Testis (tissue), 2 donors: ENCODE measurements at regions not wholly inside any gene's neighbourhood (a gene's known extent, or its start where the extent isn't known, plus 50 kb on each side); places are given as distances from the start of the nearest gene placed in this dataset.

Experiments
- DNase-seq: peaks from one replicate; pipeline ENCODE4 v3.0.0-alpha.2; 2019
- H3K27ac ChIP-seq, 2 donors: fragments of 200-600 bp; sonication (generic); one replicate each; pipeline ENCODE4 v1.5.1; 2019
- H3K27me3 ChIP-seq: fragments of 200-600 bp; sonication (generic); one replicate; pipeline ENCODE4 v1.5.1; 2019
- H3K36me3 ChIP-seq: fragments of 200-600 bp; sonication (generic); one replicate; pipeline ENCODE4 v1.5.1; 2017; ENCODE audit warnings: low read depth; ENCODE audit errors: missing control alignments
- H3K4me1 ChIP-seq: fragments of 200-600 bp; sonication (generic); one replicate; pipeline ENCODE4 v1.5.1; 2019
- H3K4me3 ChIP-seq, 2 donors: fragments of 200-600 bp; sonication (generic); one replicate each; pipeline ENCODE4 v1.5.1; 2017 to 2019
- H3K9me3 ChIP-seq: fragments of 200-600 bp; sonication (generic); one replicate; pipeline ENCODE4 v1.5.1; 2017
- CTCF ChIP-seq, 3 experiments: fragments of 450-650 bp in 2 of 3; fragments of 200-600 bp in 1 of 3; sonication (generic) in 1 of 3; IDR thresholded peaks; one replicate each; pipeline ENCODE4 v1.5.1; 2016 to 2019; ENCODE audit warnings: antibody characterized with exemption in 3 of 3, mild to moderate bottlenecking in 2 of 3, moderate library complexity in 1 of 3
- POLR2A ChIP-seq: fragments of 450-650 bp; IDR thresholded peaks from one replicate; pipeline ENCODE4 v1.6.1; 2017; ENCODE audit warnings: antibody characterized with exemption, mild to moderate bottlenecking, moderate library complexity
- WGBS, 2 donors: methylation state at CpG; one replicate each; pipeline ENCODE4 v1.1.5; 2018; 5-methylcytosine and 5-hydroxymethylcytosine counted together
- intact Hi-C: fragments of 100-400 bp; cut with DNase I; formaldehyde crosslinking; loops from one replicate; pipeline ENCODE4 v1.15.1; 2023; ENCODE audit warnings: low total_unique reads

- no peak for TF ChIP-seq POLR2A
- TF ChIP-seq CTCF (IDR thresholded peaks at IDR 0.05): no peak
- WGBS, 2 donors: 97 to 100% methylated on average over 1 of the region's 1 CpG
- intact Hi-C loops: no loop called here
Observed at GRCh38 chr5:89263846-89264245, 380.9 kb upstream of the MEF2C start.

GRCh38 chr5:89262030-89262429 lies 379.0 kb upstream of the MEF2C start:
- intact Hi-C loops: no loop called here
- Histone ChIP-seq H3K4me1 (no peaks in the 10 kb centered on the region), H3K27me3 (no peaks in the 10 kb centered on the region), H3K36me3 (no peaks in the 10 kb centered on the region), H3K4me3 (no peak overlapping the region), H3K27ac (no peak overlapping the region), H3K9me3 (no peaks in the 10 kb centered on the region)
- 95 to 96% methylated on average over 4 of the region's 4 CpGs for WGBS, 2 donors
- no peak for DNase-seq
- TF ChIP-seq POLR2A (no peak), CTCF (IDR thresholded peaks at IDR 0.05) (no peak)

More at GRCh38 chr5:89263846-89264245, 380.9 kb upstream of the MEF2C start:
- Histone ChIP-seq H3K4me3 (no peak overlapping the region), H3K27ac (no peak overlapping the region), H3K9me3 (no peaks in the 10 kb centered on the region), H3K4me1 (no peaks in the 10 kb centered on the region), H3K36me3 (no peaks in the 10 kb centered on the region), H3K27me3 (no peaks in the 10 kb centered on the region)
- no peak for DNase-seq

GRCh38 chr5:89260254-89260653 lies 377.3 kb upstream of the MEF2C start:
- WGBS, 2 donors: 61 to 89% methylated on average over 3 of the region's 3 CpGs
- Histone ChIP-seq H3K4me3 (no peak overlapping the region), H3K27ac (no peak overlapping the region), H3K9me3 (no peaks in the 10 kb centered on the region), H3K36me3 (no peaks in the 10 kb centered on the region), H3K27me3 (no peaks in the 10 kb centered on the region), H3K4me1 (no peaks in the 10 kb centered on the region)
- TF ChIP-seq CTCF (IDR thresholded peaks at IDR 0.05) (no peak), POLR2A (no peak)
- no peak for DNase-seq
- intact Hi-C loops: no loop called here

- no peaks in the 10 kb centered on the region for H3K9me3 ChIP-seq
- H3K27me3 ChIP-seq: no peaks in the 10 kb centered on the region
- H3K36me3 ChIP-seq: no peaks in the 10 kb centered on the region
- WGBS, 2 donors: 79 to 83% methylated on average over 5 of the region's 5 CpGs
- intact Hi-C loops: no loop called here
- H3K27ac ChIP-seq: no peak overlapping the region
- no peaks in the 10 kb centered on the region for H3K4me1 ChIP-seq
- no peak for DNase-seq
- TF ChIP-seq CTCF (IDR thresholded peaks at IDR 0.05) (no peak), POLR2A (no peak)
- H3K4me3 ChIP-seq: no peak overlapping the region
Observed at GRCh38 chr5:89255845-89256463, 373.0 kb upstream of the MEF2C start.

- H3K9me3 ChIP-seq: no peaks in the 10 kb centered on the region
- no peak overlapping the region for H3K27ac ChIP-seq
- H3K36me3 ChIP-seq: no peaks in the 10 kb centered on the region
- no peak for DNase-seq
- H3K27me3 ChIP-seq: no peaks in the 10 kb centered on the region
- intact Hi-C loops: no loop called here
- H3K4me1 ChIP-seq: no peaks in the 10 kb centered on the region
- no peak overlapping the region for H3K4me3 ChIP-seq
- 85 to 90% methylated on average over 5 of the region's 5 CpGs for WGBS, 2 donors
- TF ChIP-seq POLR2A: no peak
- no peak for TF ChIP-seq CTCF (IDR thresholded peaks at IDR 0.05)
Observed at GRCh38 chr5:89253666-89254352, 370.8 kb upstream of the MEF2C start.
